ENCODE measurements at regions not wholly inside any gene's neighbourhood (a gene's known extent, or its start where the extent isn't known, plus 50 kb on each side); places are given as distances from the start of the nearest gene placed in this dataset.

- no peak overlapping the region for H3K27ac ChIP-seq
Observed at GRCh38 chr4:176538217-176538925, 218.6 kb downstream of the SPCS3 start.

GRCh38 chr4:176539091-176539784 lies 219.5 kb downstream of the SPCS3 start:
- in situ Hi-C loops (cut with MboI; ENCODE audit: low pct_unique_long_range_greater_than_20kb in 2 of 9, low sequenced_read_pairs in 9 of 9, unreplicated experiment in 9 of 9), result no loop called here
- Histone ChIP-seq H3K27ac (no peak overlapping the region), H3K4me1 (replicated peaks in 1 of 2) (no peaks in the 10 kb centered on the region), H3K4me3 (no peak overlapping the region)
- WGBS, 10 experiments, result 42 to 89% (median 64%) methylated on average over 2 of the region's 2 CpGs
- ATAC-seq (replicated peaks in 6 of 8), result no peak

More at GRCh38 chr4:176538217-176538925, 218.6 kb downstream of the SPCS3 start:
- Histone ChIP-seq H3K4me3 (no peak overlapping the region), H3K4me1 (replicated peaks in 1 of 2) (no peaks in the 10 kb centered on the region)
- peak in 4 of 8 experiments; percentile 39 to 90 (median 67) for ATAC-seq (replicated peaks in 6 of 8)
- in situ Hi-C loops (cut with MboI; ENCODE audit: low pct_unique_long_range_greater_than_20kb in 2 of 9, low sequenced_read_pairs in 9 of 9, unreplicated experiment in 9 of 9), result no loop called here
- WGBS, 10 experiments, result 3 to 96% (median 47%) methylated on average over 2 to 4 of the region's 4 CpGs; no CpG with 5 or more reads in 2 of the 10 experiments

- in situ Hi-C loops (cut with MboI; ENCODE audit: low pct_unique_long_range_greater_than_20kb in 2 of 9, low sequenced_read_pairs in 9 of 9, unreplicated experiment in 9 of 9), result no loop called here
- ATAC-seq (replicated peaks in 6 of 8), result peak in 2 of 8 experiments; percentile 52 to 84
- no peak overlapping the region for H3K27ac ChIP-seq
- H3K4me3 ChIP-seq, result no peak overlapping the region
- no peaks in the 10 kb centered on the region for H3K4me1 ChIP-seq (replicated peaks in 1 of 2)
Observed at GRCh38 chr4:176539785-176540175, 220.0 kb downstream of the SPCS3 start.

GRCh38 chr4:176540814-176541213 lies 221.0 kb downstream of the SPCS3 start:
- no peaks in the 10 kb centered on the region for H3K4me1 ChIP-seq (replicated peaks in 1 of 2)
- H3K4me3 ChIP-seq, result no peak overlapping the region
- H3K27ac ChIP-seq, result no peak overlapping the region
- no peak for ATAC-seq (replicated peaks in 6 of 8)
- in situ Hi-C loops (cut with MboI; ENCODE audit: low pct_unique_long_range_greater_than_20kb in 2 of 9, low sequenced_read_pairs in 9 of 9, unreplicated experiment in 9 of 9), result no loop called here
- 80 to 100% (median 89%) methylated on average over 2 of the region's 2 CpGs; no CpG with 5 or more reads in 3 of the 10 experiments for WGBS, 10 experiments

GRCh38 chr4:176545872-176546271 lies 226.1 kb downstream of the SPCS3 start:
- WGBS, 10 experiments, result 46 to 100% (median 67%) methylated on average over 1 to 4 of the region's 4 CpGs; no CpG with 5 or more reads in 1 of the 10 experiments
- ATAC-seq (replicated peaks in 6 of 8), result peak in 2 of 8 experiments; percentile 55 to 69
- Histone ChIP-seq H3K4me1 (replicated peaks in 1 of 2) (no peaks in the 10 kb centered on the region), H3K27ac (no peak overlapping the region), H3K4me3 (no peak overlapping the region)
- in situ Hi-C loops (cut with MboI; ENCODE audit: low pct_unique_long_range_greater_than_20kb in 2 of 9, low sequenced_read_pairs in 9 of 9, unreplicated experiment in 9 of 9), result no loop called here

GRCh38 chr4:176546975-176547374 lies 227.2 kb downstream of the SPCS3 start:
- Histone ChIP-seq H3K27ac (no peak overlapping the region), H3K4me1 (replicated peaks in 1 of 2) (no peaks in the 10 kb centered on the region), H3K4me3 (no peak overlapping the region)
- in situ Hi-C loops (cut with MboI; ENCODE audit: low pct_unique_long_range_greater_than_20kb in 2 of 9, low sequenced_read_pairs in 9 of 9, unreplicated experiment in 9 of 9), result no loop called here
- 46 to 100% (median 78%) methylated on average over 1 to 3 of the region's 3 CpGs; no CpG with 5 or more reads in 2 of the 10 experiments for WGBS, 10 experiments
- ATAC-seq (replicated peaks in 6 of 8), result peak in 2 of 8 experiments; percentile 32 to 62

GRCh38 chr4:176548571-176548970 lies 228.8 kb downstream of the SPCS3 start:
- in situ Hi-C loops (cut with MboI; ENCODE audit: low pct_unique_long_range_greater_than_20kb in 2 of 9, low sequenced_read_pairs in 9 of 9, unreplicated experiment in 9 of 9), result no loop called here
- H3K27ac ChIP-seq, result no peak overlapping the region
- no peak for ATAC-seq (replicated peaks in 6 of 8)
- no peaks in the 10 kb centered on the region for H3K4me1 ChIP-seq (replicated peaks in 1 of 2)
- H3K4me3 ChIP-seq, result no peak overlapping the region
- WGBS, 10 experiments, result 43 to 100% (median 91%) methylated on average over 1 to 4 of the region's 4 CpGs; no CpG with 5 or more reads in 1 of the 10 experiments

- no peak overlapping the region for H3K4me3 ChIP-seq
- H3K4me1 ChIP-seq (replicated peaks in 1 of 2), result no peaks in the 10 kb centered on the region
- no peak for ATAC-seq (replicated peaks in 6 of 8)
- WGBS, 10 experiments, result 14 to 87% (median 73%) methylated on average over 2 to 4 of the region's 4 CpGs
- in situ Hi-C loops (cut with MboI; ENCODE audit: low pct_unique_long_range_greater_than_20kb in 2 of 9, low sequenced_read_pairs in 9 of 9, unreplicated experiment in 9 of 9), result no loop called here
- no peak overlapping the region for H3K27ac ChIP-seq
Observed at GRCh38 chr4:176549161-176549865, 229.5 kb downstream of the SPCS3 start.

GRCh38 chr4:176558661-176559060 lies 234.1 kb downstream of the VEGFC start:
- no peak overlapping the region for H3K4me3 ChIP-seq
- no peak overlapping the region for H3K27ac ChIP-seq
- peaks cover 0 to 4% of the 10 kb centered on the region in 2 donors for H3K4me1 ChIP-seq (replicated peaks in 1 of 2)
- in situ Hi-C loops (cut with MboI; ENCODE audit: low pct_unique_long_range_greater_than_20kb in 2 of 9, low sequenced_read_pairs in 9 of 9, unreplicated experiment in 9 of 9), result loop anchor here in 3 of 9 experiments (25.0 kb wide), 3 partner anchors 171 to 479 kb away; partner anchors contain the start of gene VEGFC (in 1 of the 3)
- 47 to 100% (median 90%) methylated on average over 2 to 5 of the region's 5 CpGs for WGBS, 10 experiments
- ATAC-seq (replicated peaks in 6 of 8), result no peak

- 79 to 97% (median 89%) methylated on average over 1 to 4 of the region's 4 CpGs for WGBS, 10 experiments
- H3K4me1 ChIP-seq (replicated peaks in 1 of 2), result peaks cover 0 to 5% of the 10 kb centered on the region in 2 donors
- ATAC-seq (replicated peaks in 6 of 8), result no peak
- in situ Hi-C loops (cut with MboI; ENCODE audit: low pct_unique_long_range_greater_than_20kb in 2 of 9, low sequenced_read_pairs in 9 of 9, unreplicated experiment in 9 of 9), result loop anchor here in 3 of 9 experiments (25.0 kb wide), 3 partner anchors 174 to 476 kb away; partner anchors contain the start of gene VEGFC (in 1 of the 3)
- no peak overlapping the region for H3K4me3 ChIP-seq
- H3K27ac ChIP-seq, result no peak overlapping the region
Observed at GRCh38 chr4:176561368-176561767, 231.4 kb downstream of the VEGFC start.

GRCh38 chr4:176563591-176563990 lies 229.1 kb downstream of the VEGFC start:
- in situ Hi-C loops (cut with MboI; ENCODE audit: low pct_unique_long_range_greater_than_20kb in 2 of 9, low sequenced_read_pairs in 9 of 9, unreplicated experiment in 9 of 9), result loop anchor here in 3 of 9 experiments (25.0 kb wide), 3 partner anchors 176 to 474 kb away; partner anchors contain the start of gene VEGFC (in 1 of the 3)
- Histone ChIP-seq H3K4me1 (replicated peaks in 1 of 2) (peaks cover 0 to 7% of the 10 kb centered on the region in 2 donors), H3K27ac (no peak overlapping the region), H3K4me3 (no peak overlapping the region)
- 35 to 100% (median 82%) methylated on average over 1 to 4 of the region's 4 CpGs; no CpG with 5 or more reads in 1 of the 10 experiments for WGBS, 10 experiments
- peak; percentile 37 to 79 (median 62) for ATAC-seq (replicated peaks in 6 of 8)

- ATAC-seq (replicated peaks in 6 of 8), result peak in 7 of 8 experiments; percentile 20 to 66 (median 36)
- H3K4me1 ChIP-seq (replicated peaks in 1 of 2), result peaks cover 0 to 7% of the 10 kb centered on the region in 2 donors
- in situ Hi-C loops (cut with MboI; ENCODE audit: low pct_unique_long_range_greater_than_20kb in 2 of 9, low sequenced_read_pairs in 9 of 9, unreplicated experiment in 9 of 9), result loop anchor here in 3 of 9 experiments (25.0 kb wide), 3 partner anchors 178 to 472 kb away; partner anchors contain the start of gene VEGFC (in 1 of the 3)
- H3K27ac ChIP-seq, result no peak overlapping the region
- WGBS, 10 experiments, result 60 to 100% (median 95%) methylated on average over 1 to 2 of the region's 2 CpGs; no CpG with 5 or more reads in 2 of the 10 experiments
- H3K4me3 ChIP-seq, result no peak overlapping the region
Observed at GRCh38 chr4:176565049-176565448, 227.7 kb downstream of the VEGFC start.

Data from motor neuron (in vitro differentiated cells).